ENCODE measurements at regions not wholly inside any gene's neighbourhood (a gene's known extent, or its start where the extent isn't known, plus 50 kb on each side); places are given as distances from the start of the nearest gene placed in this dataset.
A peak's percentile ranks its signal among the peaks of the same experiment; 100 is the strongest.

DNA sequence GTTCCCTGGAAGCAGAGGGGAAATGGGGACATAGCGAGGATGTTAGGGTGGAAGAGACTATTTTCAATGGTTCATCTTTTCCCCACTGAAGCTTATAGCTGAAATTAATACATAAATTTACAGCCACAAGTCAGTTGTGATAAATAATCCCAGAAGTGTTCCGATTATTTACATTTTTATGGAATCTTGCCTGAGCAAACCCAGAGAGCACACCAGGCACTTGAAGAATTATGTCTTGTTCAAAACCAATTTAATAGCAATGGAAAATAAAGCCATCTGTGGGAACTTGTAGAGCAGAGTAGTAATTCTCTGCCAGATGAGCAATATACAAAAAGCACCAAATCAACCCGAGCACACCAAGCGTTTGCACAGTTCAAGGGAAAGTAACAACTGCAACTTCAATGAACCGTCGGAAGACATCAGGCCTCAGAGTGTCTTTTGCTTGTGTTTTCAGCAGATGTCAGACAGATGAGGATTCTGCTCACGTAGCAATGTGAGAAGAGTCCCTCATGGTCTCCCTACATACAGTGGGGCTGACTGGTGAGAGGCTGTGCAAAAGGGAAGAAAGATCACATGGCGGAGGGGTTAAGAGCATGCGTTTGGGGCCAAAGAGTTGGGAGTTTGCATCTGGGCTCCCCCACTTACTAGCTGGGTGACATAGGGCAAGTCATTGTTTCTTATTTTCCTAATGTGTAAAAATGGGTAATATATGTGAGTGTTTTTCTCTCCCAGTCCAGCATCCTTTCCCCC is 148.7 kb upstream of the HS3ST2 start:
- H3K36me3 ChIP-seq (ENCODE audit: control insufficient read depth, insufficient read depth, low read length) = no peaks in the 10 kb centered on the region
- H3K27me3 ChIP-seq (ENCODE audit: control insufficient read depth, insufficient read depth, low read length) = peaks cover 7% of the 10 kb centered on the region
- no peaks in the 10 kb centered on the region for H3K9me3 ChIP-seq (replicated peaks; ENCODE audit: control insufficient read depth, low read depth, low read length)
- H3K4me3 ChIP-seq (ENCODE audit: low read length) = no peak overlapping the region
- no peak for DNase-seq
- WGBS (ENCODE audit: insufficient coverage) = 58% methylated on average over 4 of the region's 9 CpGs
- H3K27ac ChIP-seq (ENCODE audit: low read length) = no peak overlapping the region
- peaks cover under 1% of the 10 kb centered on the region for H3K4me1 ChIP-seq (ENCODE audit: control insufficient read depth, insufficient read depth, low read length)

- no peak for DNase-seq
- Histone ChIP-seq H3K4me1 (ENCODE audit: control insufficient read depth, insufficient read depth, low read length) (peaks cover 5% of the 10 kb centered on the region), H3K36me3 (ENCODE audit: control insufficient read depth, insufficient read depth, low read length) (no peaks in the 10 kb centered on the region), H3K27ac (ENCODE audit: low read length) (no peak overlapping the region), H3K4me3 (ENCODE audit: low read length) (no peak overlapping the region), H3K9me3 (replicated peaks; ENCODE audit: control insufficient read depth, low read depth, low read length) (no peaks in the 10 kb centered on the region), H3K27me3 (ENCODE audit: control insufficient read depth, insufficient read depth, low read length) (peaks cover 7% of the 10 kb centered on the region)
- WGBS (ENCODE audit: insufficient coverage) = 60% methylated on average over 3 of the region's 4 CpGs
Measured at GRCh38 chr16:22665803-22666202, 148.2 kb upstream of the HS3ST2 start.

DNA sequence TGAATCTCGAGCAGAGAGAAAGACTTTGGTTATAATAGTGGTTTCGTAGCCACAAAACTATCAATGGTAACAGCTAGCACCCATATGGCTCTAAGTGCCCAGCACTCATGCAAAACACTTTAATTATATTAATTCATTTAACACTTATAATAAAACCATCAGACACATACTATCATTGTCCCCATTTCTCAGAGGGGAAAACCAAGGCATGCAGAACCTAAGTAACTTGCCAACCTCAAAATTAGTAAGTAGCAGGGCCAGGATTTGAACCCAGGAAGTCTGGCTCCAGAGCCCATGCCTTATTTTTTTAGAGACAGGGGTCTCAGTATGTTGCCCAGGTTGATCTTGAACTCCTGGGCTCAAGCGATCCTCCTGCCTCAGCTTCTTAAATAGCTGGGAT is 145.6 kb upstream of the HS3ST2 start:
- Histone ChIP-seq H3K27me3 (ENCODE audit: control insufficient read depth, insufficient read depth, low read length) (peaks cover 7% of the 10 kb centered on the region), H3K36me3 (ENCODE audit: control insufficient read depth, insufficient read depth, low read length) (no peaks in the 10 kb centered on the region), H3K4me1 (ENCODE audit: control insufficient read depth, insufficient read depth, low read length) (peaks cover 5% of the 10 kb centered on the region), H3K9me3 (replicated peaks; ENCODE audit: control insufficient read depth, low read depth, low read length) (no peaks in the 10 kb centered on the region), H3K4me3 (ENCODE audit: low read length) (no peak overlapping the region), H3K27ac (ENCODE audit: low read length) (no peak overlapping the region)
- 75% methylated on average over 1 of the region's 3 CpGs for WGBS (ENCODE audit: insufficient coverage)
- no peak for DNase-seq

DNA sequence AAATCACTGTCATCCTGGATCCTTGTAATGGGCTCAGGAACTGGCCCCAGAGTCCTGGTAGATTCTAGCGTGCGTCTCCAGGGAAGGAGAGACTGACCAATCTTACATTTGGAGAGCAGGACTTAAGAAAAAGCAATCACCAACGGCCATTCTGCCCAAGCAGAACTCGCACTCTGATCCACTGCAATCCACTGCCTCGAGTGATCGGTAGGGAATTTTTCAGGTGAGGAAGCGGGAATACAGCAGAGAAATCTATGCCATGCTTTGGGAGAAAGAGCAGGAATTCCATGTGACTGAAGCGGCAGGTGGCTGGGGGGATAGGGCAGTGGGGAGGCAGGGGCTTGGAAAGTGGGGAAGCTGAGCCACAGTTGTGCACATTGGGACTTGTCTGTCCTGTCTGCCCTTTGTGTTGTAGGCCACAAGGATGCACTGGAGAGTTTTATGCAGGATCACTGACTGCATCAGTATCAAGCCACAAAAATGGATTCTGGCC is 143.9 kb upstream of the HS3ST2 start:
- H3K9me3 ChIP-seq (replicated peaks; ENCODE audit: control insufficient read depth, low read depth, low read length) = no peaks in the 10 kb centered on the region
- no peak overlapping the region for H3K27ac ChIP-seq (ENCODE audit: low read length)
- DNase-seq = no peak
- no peaks in the 10 kb centered on the region for H3K36me3 ChIP-seq (ENCODE audit: control insufficient read depth, insufficient read depth, low read length)
- WGBS (ENCODE audit: insufficient coverage) = 91% methylated on average over 8 of the region's 8 CpGs
- H3K4me1 ChIP-seq (ENCODE audit: control insufficient read depth, insufficient read depth, low read length) = peaks cover 5% of the 10 kb centered on the region
- H3K4me3 ChIP-seq (ENCODE audit: low read length) = no peak overlapping the region
- peaks cover 6% of the 10 kb centered on the region for H3K27me3 ChIP-seq (ENCODE audit: control insufficient read depth, insufficient read depth, low read length)

DNA sequence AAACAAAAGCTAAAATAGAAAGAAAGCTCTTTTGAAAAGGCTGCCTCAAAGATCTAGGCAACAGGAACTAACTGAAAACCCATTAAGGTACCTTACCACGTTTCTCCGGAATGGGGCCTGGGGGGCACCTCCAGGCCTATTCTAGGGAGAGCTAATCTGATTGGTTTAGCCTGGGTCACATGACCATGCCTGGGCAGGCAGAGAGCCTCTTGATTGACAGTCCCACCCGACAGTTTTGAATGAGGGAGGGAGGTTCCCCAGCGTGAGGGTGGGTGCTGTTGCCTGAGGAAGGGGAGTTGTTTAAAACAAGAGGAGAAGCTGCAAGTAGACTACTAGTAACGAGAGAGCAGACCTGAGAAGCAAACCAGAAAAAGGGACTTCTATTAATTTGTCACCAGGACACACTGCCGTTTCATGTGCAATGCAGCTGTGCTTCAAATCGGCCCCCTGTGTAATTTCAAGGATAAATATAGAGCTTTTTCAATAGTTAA is 143.4 kb upstream of the HS3ST2 start:
- Histone ChIP-seq H3K27me3 (ENCODE audit: control insufficient read depth, insufficient read depth, low read length) (peaks cover 3% of the 10 kb centered on the region), H3K4me1 (ENCODE audit: control insufficient read depth, insufficient read depth, low read length) (peaks cover 5% of the 10 kb centered on the region), H3K4me3 (ENCODE audit: low read length) (no peak overlapping the region), H3K36me3 (ENCODE audit: control insufficient read depth, insufficient read depth, low read length) (no peaks in the 10 kb centered on the region), H3K27ac (ENCODE audit: low read length) (no peak overlapping the region), H3K9me3 (replicated peaks; ENCODE audit: control insufficient read depth, low read depth, low read length) (no peaks in the 10 kb centered on the region)
- DNase-seq = peak; percentile 68
- 14% methylated on average over 6 of the region's 7 CpGs for WGBS (ENCODE audit: insufficient coverage)

- no peaks in the 10 kb centered on the region for H3K9me3 ChIP-seq (replicated peaks; ENCODE audit: control insufficient read depth, low read depth, low read length)
- WGBS (ENCODE audit: insufficient coverage) = 68% methylated on average over 3 of the region's 4 CpGs
- no peak overlapping the region for H3K4me3 ChIP-seq (ENCODE audit: low read length)
- peaks cover 5% of the 10 kb centered on the region for H3K4me1 ChIP-seq (ENCODE audit: control insufficient read depth, insufficient read depth, low read length)
- no peaks in the 10 kb centered on the region for H3K36me3 ChIP-seq (ENCODE audit: control insufficient read depth, insufficient read depth, low read length)
- no peak overlapping the region for H3K27ac ChIP-seq (ENCODE audit: low read length)
- DNase-seq = no peak
- peaks cover 3% of the 10 kb centered on the region for H3K27me3 ChIP-seq (ENCODE audit: control insufficient read depth, insufficient read depth, low read length)
Measured at GRCh38 chr16:22671301-22672076, 142.5 kb upstream of the HS3ST2 start.

DNA sequence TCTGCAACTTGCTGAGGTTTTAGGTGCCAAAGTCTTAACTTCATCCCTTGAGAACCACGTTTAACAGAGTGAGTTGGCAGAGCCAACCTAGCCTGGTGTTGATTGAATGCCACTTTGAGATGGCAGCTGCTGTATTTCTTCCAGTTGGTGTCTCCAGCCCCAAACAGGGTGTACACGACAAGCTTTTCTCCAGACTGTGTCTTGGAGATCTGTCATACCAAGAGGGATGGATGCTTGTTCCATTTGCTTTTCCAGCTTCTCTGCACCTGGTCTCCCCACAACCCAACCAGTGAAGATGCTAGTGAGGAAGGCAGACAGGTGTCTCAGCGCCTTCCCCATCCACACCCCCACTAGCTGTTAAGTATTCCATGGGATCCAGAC is 141.1 kb upstream of the HS3ST2 start:
- 81% methylated on average over 3 of the region's 3 CpGs for WGBS (ENCODE audit: insufficient coverage)
- peaks cover 5% of the 10 kb centered on the region for H3K4me1 ChIP-seq (ENCODE audit: control insufficient read depth, insufficient read depth, low read length)
- no peak overlapping the region for H3K27ac ChIP-seq (ENCODE audit: low read length)
- no peak overlapping the region for H3K4me3 ChIP-seq (ENCODE audit: low read length)
- H3K36me3 ChIP-seq (ENCODE audit: control insufficient read depth, insufficient read depth, low read length) = no peaks in the 10 kb centered on the region
- peaks cover 7% of the 10 kb centered on the region for H3K27me3 ChIP-seq (ENCODE audit: control insufficient read depth, insufficient read depth, low read length)
- no peak for DNase-seq
- H3K9me3 ChIP-seq (replicated peaks; ENCODE audit: control insufficient read depth, low read depth, low read length) = no peaks in the 10 kb centered on the region

- Histone ChIP-seq H3K36me3 (ENCODE audit: control insufficient read depth, insufficient read depth, low read length) (no peaks in the 10 kb centered on the region), H3K4me1 (ENCODE audit: control insufficient read depth, insufficient read depth, low read length) (peaks cover 5% of the 10 kb centered on the region), H3K27me3 (ENCODE audit: control insufficient read depth, insufficient read depth, low read length) (peaks cover 7% of the 10 kb centered on the region), H3K27ac (ENCODE audit: low read length) (no peak overlapping the region), H3K9me3 (replicated peaks; ENCODE audit: control insufficient read depth, low read depth, low read length) (no peaks in the 10 kb centered on the region), H3K4me3 (ENCODE audit: low read length) (no peak overlapping the region)
- DNase-seq = peak; percentile 21
- 17% methylated on average over 2 of the region's 2 CpGs for WGBS (ENCODE audit: insufficient coverage)
Measured at GRCh38 chr16:22673421-22673831, 140.5 kb upstream of the HS3ST2 start.

- no peaks in the 10 kb centered on the region for H3K9me3 ChIP-seq (replicated peaks; ENCODE audit: control insufficient read depth, low read depth, low read length)
- no peak overlapping the region for H3K4me3 ChIP-seq (ENCODE audit: low read length)
- peaks cover 5% of the 10 kb centered on the region for H3K4me1 ChIP-seq (ENCODE audit: control insufficient read depth, insufficient read depth, low read length)
- WGBS (ENCODE audit: insufficient coverage) = 83% methylated on average over 2 of the region's 3 CpGs
- no peak overlapping the region for H3K27ac ChIP-seq (ENCODE audit: low read length)
- H3K36me3 ChIP-seq (ENCODE audit: control insufficient read depth, insufficient read depth, low read length) = no peaks in the 10 kb centered on the region
- peaks cover 11% of the 10 kb centered on the region for H3K27me3 ChIP-seq (ENCODE audit: control insufficient read depth, insufficient read depth, low read length)
- DNase-seq = no peak
Measured at GRCh38 chr16:22674832-22675191, 139.2 kb upstream of the HS3ST2 start.

GRCh38 chr16:22675745-22676540 is 138.0 kb upstream of the HS3ST2 start:
- DNase-seq = no peak
- H3K4me3 ChIP-seq (ENCODE audit: low read length) = no peak overlapping the region
- no peaks in the 10 kb centered on the region for H3K36me3 ChIP-seq (ENCODE audit: control insufficient read depth, insufficient read depth, low read length)
- H3K4me1 ChIP-seq (ENCODE audit: control insufficient read depth, insufficient read depth, low read length) = no peaks in the 10 kb centered on the region
- H3K9me3 ChIP-seq (replicated peaks; ENCODE audit: control insufficient read depth, low read depth, low read length) = no peaks in the 10 kb centered on the region
- H3K27me3 ChIP-seq (ENCODE audit: control insufficient read depth, insufficient read depth, low read length) = peaks cover 14% of the 10 kb centered on the region
- no peak overlapping the region for H3K27ac ChIP-seq (ENCODE audit: low read length)
- 78% methylated on average over 4 of the region's 4 CpGs for WGBS (ENCODE audit: insufficient coverage)
